ENCODE measurements at regions not wholly inside any gene's neighbourhood (a gene's known extent, or its start where the extent isn't known, plus 50 kb on each side); places are given as distances from the start of the nearest gene placed in this dataset.

- TF ChIP-seq, protein P1, sequence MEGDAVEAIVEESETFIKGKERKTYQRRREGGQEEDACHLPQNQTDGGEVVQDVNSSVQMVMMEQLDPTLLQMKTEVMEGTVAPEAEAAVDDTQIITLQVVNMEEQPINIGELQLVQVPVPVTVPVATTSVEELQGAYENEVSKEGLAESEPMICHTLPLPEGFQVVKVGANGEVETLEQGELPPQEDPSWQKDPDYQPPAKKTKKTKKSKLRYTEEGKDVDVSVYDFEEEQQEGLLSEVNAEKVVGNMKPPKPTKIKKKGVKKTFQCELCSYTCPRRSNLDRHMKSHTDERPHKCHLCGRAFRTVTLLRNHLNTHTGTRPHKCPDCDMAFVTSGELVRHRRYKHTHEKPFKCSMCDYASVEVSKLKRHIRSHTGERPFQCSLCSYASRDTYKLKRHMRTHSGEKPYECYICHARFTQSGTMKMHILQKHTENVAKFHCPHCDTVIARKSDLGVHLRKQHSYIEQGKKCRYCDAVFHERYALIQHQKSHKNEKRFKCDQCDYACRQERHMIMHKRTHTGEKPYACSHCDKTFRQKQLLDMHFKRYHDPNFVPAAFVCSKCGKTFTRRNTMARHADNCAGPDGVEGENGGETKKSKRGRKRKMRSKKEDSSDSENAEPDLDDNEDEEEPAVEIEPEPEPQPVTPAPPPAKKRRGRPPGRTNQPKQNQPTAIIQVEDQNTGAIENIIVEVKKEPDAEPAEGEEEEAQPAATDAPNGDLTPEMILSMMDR (IDR thresholded peaks at IDR 0.05): no peak
- no peak for TF ChIP-seq POLR2A (IDR thresholded peaks at IDR 0.05)
Observed at GRCh38 chr1:102790997-102791396, 317.3 kb downstream of the COL11A1 start.

Data from body of pancreas (tissue), 4 donors.